ENCODE measurements at regions not wholly inside any gene's neighbourhood (a gene's known extent, or its start where the extent isn't known, plus 50 kb on each side); places are given as distances from the start of the nearest gene placed in this dataset.
A peak's percentile ranks its signal among the peaks of the same experiment; 100 is the strongest.
"Not testable (repeated sequence)": the region's sequence is repeated elsewhere in the genome, so short reads cannot be mapped to it uniquely, and the experiment has no call there.

DNA sequence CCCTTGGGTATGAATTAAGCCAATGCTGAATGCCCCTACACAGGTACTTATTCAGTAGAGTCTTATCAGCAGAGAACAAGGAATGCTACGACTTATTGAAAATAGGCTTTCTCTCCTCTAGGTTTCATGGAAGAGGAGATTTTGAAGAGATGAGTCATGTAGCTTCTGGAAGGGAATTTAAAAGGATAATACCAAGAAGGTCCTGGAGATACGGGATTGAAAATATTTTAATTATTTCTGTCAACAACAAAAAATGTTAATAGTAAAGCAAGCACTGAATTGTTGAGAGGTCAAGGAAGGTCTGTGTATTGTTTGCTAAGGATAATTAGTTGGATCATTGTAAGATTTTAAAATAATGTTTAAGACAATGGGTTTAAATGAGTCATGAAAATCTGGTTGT is 293.0 kb upstream of the SPHKAP start:
- H3K9me3 Mint-ChIP-seq, result peaks cover 0 to 25% (median 10%) of the 10 kb centered on the region in 9 donors
- H3K4me1 Mint-ChIP-seq, result no peaks in the 10 kb centered on the region
- DNase-seq (no peak), ATAC-seq (no peak)
- no peak overlapping the region for H3K4me3 Mint-ChIP-seq
- H3K27ac Mint-ChIP-seq, result no peak overlapping the region
- peaks cover 0 to 8% (median 0%) of the 10 kb centered on the region in 3 donors for H3K36me3 Mint-ChIP-seq
- no peaks in the 10 kb centered on the region for H3K27me3 Mint-ChIP-seq
- POLR2A ChIA-PET, result no interaction called here

DNA sequence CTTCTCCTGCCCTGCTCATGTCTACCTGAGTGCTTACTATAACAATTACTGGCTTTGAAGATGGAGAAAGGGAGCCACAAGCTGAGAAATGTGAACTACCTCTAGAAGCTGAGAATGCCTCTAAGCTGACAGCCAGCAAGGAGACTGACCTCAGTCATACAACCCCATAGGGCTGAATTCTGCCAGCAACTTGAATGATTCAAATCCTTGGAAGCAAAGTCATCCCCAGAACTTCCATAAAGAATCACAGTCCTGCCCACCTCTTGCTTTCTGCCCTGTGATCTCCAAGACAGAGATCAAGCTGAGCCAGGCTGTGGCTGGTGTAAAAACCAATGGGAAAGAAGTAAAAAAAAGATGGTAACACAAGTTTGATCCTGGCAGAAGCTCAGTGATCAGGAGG is 288.2 kb upstream of the SPHKAP start:
- H3K4me1 Mint-ChIP-seq, result no peaks in the 10 kb centered on the region
- peaks cover 0 to 12% (median 0%) of the 10 kb centered on the region in 3 donors for H3K36me3 Mint-ChIP-seq
- H3K27ac Mint-ChIP-seq, result no peak overlapping the region
- peaks cover 0 to 18% (median 12%) of the 10 kb centered on the region in 9 donors for H3K9me3 Mint-ChIP-seq
- ATAC-seq (no peak), DNase-seq (no peak)
- H3K27me3 Mint-ChIP-seq, result no peaks in the 10 kb centered on the region
- H3K4me3 Mint-ChIP-seq, result no peak overlapping the region
- POLR2A ChIA-PET, result no interaction called here

DNA sequence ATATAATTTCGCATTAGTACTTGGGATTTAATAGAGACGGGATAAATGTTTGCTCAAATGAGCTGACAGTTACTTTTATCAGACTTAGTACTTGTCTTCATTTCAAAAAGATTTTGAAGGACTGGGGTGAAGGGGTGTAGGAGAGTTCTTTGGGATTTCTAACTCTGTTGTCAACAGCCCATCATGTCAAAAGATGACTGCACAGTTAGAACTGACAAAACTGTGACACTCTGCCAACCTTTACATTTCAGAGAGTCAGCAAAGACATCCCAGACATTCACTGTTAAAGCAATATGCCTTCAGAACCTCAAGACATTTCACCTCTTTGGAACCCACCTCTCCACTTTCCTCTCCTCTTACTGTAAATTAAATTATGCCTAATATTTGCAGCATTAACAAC is 285.4 kb upstream of the SPHKAP start:
- no peak for ATAC-seq
- POLR2A ChIA-PET, result no interaction called here

DNA sequence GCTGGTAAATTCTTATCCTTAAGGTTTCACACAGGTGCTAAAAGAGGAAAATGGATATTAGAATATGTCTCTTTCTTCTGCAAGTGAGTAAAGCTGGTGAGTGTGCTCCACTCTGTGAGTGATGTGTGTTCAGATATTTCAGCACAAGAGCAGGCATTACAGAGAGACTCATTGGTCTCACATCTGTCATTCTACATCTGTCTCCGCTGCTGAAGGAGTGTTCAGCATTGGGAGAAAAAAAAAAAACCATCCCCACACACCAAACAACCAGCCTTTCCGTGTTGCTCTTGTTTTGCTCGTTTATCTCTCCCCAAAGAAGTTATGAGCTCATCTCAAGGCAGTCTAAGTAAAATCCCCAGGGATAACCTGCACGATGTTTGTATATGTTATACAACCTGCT is 283.9 kb upstream of the SPHKAP start:
- Mint-ChIP-seq H3K36me3 (peaks cover 0 to 6% (median 0%) of the 10 kb centered on the region in 3 donors), H3K9me3 (peaks cover 0 to 14% (median 9%) of the 10 kb centered on the region in 9 donors), H3K27me3 (no peaks in the 10 kb centered on the region), H3K27ac (no peak overlapping the region), H3K4me1 (no peaks in the 10 kb centered on the region), H3K4me3 (no peak overlapping the region)
- POLR2A ChIA-PET, result no interaction called here
- ATAC-seq, result no peak
- DNase-seq, result no peak

More for the DNA sequence above, 285.4 kb upstream of the SPHKAP start:
- Mint-ChIP-seq H3K4me1 (no peaks in the 10 kb centered on the region), H3K9me3 (peaks cover 0 to 19% (median 12%) of the 10 kb centered on the region in 9 donors), H3K36me3 (peaks cover 0 to 12% (median 0%) of the 10 kb centered on the region in 3 donors), H3K4me3 (no peak overlapping the region), H3K27ac (no peak overlapping the region), H3K27me3 (no peaks in the 10 kb centered on the region)
- DNase-seq, result no peak

DNA sequence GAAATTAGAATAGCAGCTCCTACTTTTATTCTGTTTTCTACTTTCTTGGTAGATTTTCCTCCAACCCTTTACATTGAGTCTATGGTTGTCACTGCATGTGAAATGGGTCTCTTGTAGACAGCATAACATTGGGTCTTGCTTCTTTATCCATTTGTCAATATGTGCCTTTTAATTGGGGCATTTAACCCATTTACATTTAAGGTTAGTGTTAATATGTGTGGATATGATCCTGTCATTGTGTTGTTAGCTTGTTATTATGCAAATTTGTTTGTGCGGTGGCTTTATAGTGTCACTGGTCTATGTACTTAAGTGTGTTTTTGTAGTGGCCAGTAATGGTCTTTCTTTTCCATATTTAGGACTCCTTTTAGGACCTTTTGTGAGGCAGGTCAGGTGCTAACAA is 276.9 kb upstream of the SPHKAP start:
- DNase-seq (no peak), ATAC-seq (no peak)
- Mint-ChIP-seq H3K4me1 (no peaks in the 10 kb centered on the region), H3K9me3 (peaks cover 19 to 68% (median 41%) of the 10 kb centered on the region in 9 donors), H3K4me3 (no peak overlapping the region), H3K36me3 (peaks cover 0 to 28% (median 0%) of the 10 kb centered on the region in 3 donors), H3K27me3 (no peaks in the 10 kb centered on the region), H3K27ac (no peak overlapping the region)
- POLR2A ChIA-PET, result no interaction called here

DNA sequence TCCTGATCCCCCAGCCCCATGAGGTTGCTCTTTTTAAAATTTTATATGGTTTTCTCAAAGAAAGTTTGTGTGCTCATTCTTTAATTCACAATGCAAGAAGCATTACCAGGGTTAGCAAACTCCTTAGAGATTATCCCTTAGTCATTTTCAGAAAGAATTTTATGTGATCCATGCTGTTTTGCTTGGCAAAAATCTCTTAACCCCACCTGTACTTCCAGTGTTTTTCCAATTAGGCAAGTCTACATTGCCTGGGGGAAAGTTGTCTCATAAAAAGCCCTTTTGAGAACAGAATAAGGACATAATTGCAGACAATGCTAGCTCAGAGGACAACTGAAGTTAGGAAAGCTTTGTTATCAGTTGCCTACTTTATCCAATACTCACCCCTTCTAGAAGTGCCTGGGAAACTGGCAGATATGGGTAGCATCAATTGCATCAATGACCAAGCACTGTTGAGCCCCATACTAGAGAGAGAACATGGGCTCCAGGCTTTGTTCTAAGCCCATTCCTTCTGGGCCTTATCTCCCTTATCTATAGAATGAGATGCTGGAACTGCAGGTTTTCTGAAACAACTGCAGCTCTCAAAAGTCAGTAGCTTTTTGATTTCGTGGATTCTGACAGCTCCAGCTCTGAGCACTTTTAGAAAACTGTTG is 265.9 kb upstream of the SPHKAP start:
- Mint-ChIP-seq H3K9me3 (peaks cover 0 to 12% (median 3%) of the 10 kb centered on the region in 9 donors), H3K4me1 (no peaks in the 10 kb centered on the region), H3K27ac (no peak overlapping the region), H3K27me3 (no peaks in the 10 kb centered on the region), H3K36me3 (no peaks in the 10 kb centered on the region), H3K4me3 (no peak overlapping the region)
- ATAC-seq, result no peak
- POLR2A ChIA-PET, result no interaction called here
- DNase-seq, result no peak

DNA sequence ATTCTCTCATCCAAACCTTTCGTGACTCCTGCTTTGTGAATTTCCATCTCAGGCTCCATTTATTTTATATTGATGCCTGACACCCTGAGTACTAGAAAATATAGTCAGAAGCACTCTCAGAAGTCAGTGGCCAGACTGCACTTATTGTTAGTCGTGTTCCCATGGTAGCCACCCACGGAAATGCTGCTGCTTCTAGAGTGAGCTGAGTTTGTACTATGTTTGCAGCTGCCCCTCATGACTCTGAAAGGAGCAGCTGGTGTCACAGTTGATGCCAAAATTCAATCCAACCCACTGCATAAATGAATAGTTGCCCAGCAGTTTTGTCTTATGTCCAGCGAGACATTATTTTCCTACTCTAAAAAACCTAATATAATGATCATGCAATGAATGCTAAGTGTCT is 265.2 kb upstream of the SPHKAP start:
- Mint-ChIP-seq H3K4me1 (no peaks in the 10 kb centered on the region), H3K27me3 (no peaks in the 10 kb centered on the region), H3K9me3 (peaks cover 0 to 12% (median 3%) of the 10 kb centered on the region in 9 donors), H3K27ac (no peak overlapping the region), H3K36me3 (no peaks in the 10 kb centered on the region), H3K4me3 (no peak overlapping the region)
- no peak for DNase-seq
- ATAC-seq, result no peak
- POLR2A ChIA-PET, result no interaction called here

DNA sequence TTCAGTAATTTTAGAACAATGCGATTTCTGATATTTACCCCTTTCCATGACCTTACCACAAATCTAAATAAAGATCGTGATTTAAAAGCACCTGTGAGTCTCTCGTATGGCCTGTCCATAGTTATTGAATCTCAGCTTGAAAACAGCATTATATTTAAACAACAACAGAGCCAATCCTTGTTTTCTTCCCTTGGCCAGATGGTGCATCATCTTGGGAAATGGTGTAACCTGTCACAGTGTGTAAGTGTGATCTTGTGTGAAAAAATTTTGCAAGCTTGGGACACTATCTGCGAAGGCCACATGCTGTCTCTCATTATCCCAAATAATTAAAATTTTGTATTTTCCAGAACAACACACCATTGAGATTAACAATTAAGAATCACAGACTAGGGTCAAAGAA is 262.7 kb upstream of the SPHKAP start:
- no peak overlapping the region for H3K27ac Mint-ChIP-seq
- H3K4me1 Mint-ChIP-seq, result no peaks in the 10 kb centered on the region
- POLR2A ChIA-PET, result no interaction called here
- peaks cover 0 to 13% (median 3%) of the 10 kb centered on the region in 9 donors for H3K9me3 Mint-ChIP-seq
- ATAC-seq (no peak), DNase-seq (no peak)
- H3K4me3 Mint-ChIP-seq, result no peak overlapping the region
- H3K27me3 Mint-ChIP-seq, result no peaks in the 10 kb centered on the region
- no peaks in the 10 kb centered on the region for H3K36me3 Mint-ChIP-seq

DNA sequence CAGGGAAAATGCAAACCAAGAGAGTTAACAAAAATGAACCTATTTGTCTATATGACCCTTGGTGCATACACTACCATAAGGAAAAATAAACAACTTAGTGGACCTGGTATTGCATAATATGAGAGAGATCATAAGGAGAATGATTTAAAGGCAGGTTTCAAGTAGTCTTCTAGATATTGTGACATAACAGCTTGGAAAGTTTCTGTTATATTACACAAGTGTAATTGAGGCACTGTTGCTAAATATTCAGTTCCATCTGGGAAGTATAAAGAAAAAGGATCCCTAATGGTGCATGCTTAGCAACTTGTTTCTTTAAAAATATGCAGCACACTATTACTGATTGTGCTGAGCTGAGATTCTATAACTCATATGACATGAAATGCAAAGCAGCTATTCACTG is 252.2 kb upstream of the SPHKAP start:
- H3K9me3 Mint-ChIP-seq, result peaks cover 2 to 27% (median 6%) of the 10 kb centered on the region in 9 donors

DNA sequence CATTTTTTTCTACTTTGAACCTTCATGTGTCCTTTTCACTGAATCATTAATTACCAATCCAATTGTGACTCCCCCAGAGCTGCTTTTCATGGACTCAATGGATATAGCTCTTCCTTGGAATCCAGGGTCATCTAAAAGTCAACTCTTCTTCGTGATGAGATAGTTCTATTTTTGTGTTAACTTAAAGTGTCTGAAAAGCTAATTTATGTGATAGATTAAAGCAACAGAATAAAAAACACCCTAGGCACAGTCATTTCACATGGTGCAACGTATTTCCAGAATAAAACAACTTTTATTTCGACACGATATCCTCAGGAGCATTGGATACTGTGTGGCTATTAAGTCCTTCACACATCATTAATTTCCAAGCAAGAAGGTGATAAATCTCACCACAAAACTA is 250.6 kb upstream of the SPHKAP start:
- Mint-ChIP-seq H3K4me1 (no peaks in the 10 kb centered on the region), H3K27ac (no peak overlapping the region), H3K4me3 (no peak overlapping the region), H3K9me3 (peaks cover 0 to 44% (median 11%) of the 10 kb centered on the region in 9 donors), H3K27me3 (no peaks in the 10 kb centered on the region), H3K36me3 (peaks cover 0 to 6% (median 0%) of the 10 kb centered on the region in 3 donors)
- no peak for ATAC-seq
- POLR2A ChIA-PET, result no interaction called here
- no peak for DNase-seq

More for the DNA sequence above, 252.2 kb upstream of the SPHKAP start:
- Mint-ChIP-seq H3K4me1 (no peaks in the 10 kb centered on the region), H3K36me3 (peaks cover 0 to 6% (median 0%) of the 10 kb centered on the region in 3 donors), H3K27me3 (no peaks in the 10 kb centered on the region), H3K27ac (no peak overlapping the region), H3K4me3 (no peak overlapping the region)
- ATAC-seq (no peak), DNase-seq (no peak)
- POLR2A ChIA-PET, result no interaction called here

DNA sequence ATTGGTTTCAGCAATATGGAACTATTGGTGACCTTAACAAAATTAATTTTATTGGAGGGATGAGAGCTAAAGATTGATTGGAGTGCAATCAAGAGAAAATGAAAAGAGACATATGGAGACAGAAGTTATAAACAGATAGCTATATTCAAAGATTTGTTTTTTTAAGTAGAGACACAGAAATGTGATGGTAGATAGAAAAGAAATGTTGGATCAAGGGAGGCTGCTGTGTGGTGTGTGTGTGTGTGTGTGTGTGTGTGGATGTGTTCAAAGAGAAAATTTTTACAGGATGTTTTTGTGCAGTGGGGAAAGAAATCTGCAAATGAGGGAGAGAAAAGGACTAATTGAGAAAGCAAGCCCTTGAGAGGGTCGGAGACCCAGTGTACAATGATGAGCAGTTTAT is 249.5 kb upstream of the SPHKAP start:
- Mint-ChIP-seq H3K4me1 (no peaks in the 10 kb centered on the region), H3K9me3 (peaks cover 0 to 46% (median 15%) of the 10 kb centered on the region in 9 donors), H3K27me3 (no peaks in the 10 kb centered on the region), H3K36me3 (peaks cover 0 to 6% (median 0%) of the 10 kb centered on the region in 3 donors), H3K4me3 (no peak overlapping the region), H3K27ac (no peak overlapping the region)
- ATAC-seq, result no peak
- POLR2A ChIA-PET, result no interaction called here
- DNase-seq, result no peak

DNA sequence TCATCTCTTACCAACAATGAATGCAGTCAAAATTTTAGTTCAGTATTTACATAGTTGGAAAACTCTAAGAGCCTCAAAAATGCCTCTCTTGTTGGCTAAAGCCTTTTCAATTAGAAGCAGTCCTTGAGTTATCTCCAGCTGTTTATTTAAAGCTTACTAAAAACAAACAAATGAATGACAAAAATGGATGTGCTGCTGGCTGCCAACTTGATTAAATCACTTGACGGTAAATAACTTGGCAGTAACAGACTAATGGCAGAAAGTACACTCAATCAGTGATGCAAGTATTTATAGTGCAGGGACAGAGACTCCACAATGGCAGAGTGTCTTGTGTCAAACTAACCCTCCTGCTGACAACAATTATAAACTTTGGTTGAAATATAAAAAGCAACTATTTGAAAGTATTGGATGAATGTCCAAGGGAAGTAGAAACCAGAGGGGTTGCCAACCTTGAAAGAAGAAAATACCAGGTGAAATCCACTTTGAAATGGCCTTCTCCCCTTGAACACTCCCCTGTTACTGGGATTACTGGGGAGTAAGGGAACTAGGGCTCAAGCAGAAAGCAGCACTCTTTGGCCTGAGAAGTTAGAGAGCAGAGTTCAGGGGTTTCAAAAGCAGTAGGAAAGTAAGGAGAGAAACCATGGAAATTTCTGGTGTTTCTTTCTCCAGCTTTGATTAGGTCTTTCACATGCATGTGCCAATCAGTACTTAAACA is 245.2 kb upstream of the SPHKAP start:
- DNase-seq (no peak), ATAC-seq (no peak)
- Mint-ChIP-seq H3K36me3 (peaks cover 0 to 6% (median 0%) of the 10 kb centered on the region in 3 donors), H3K27me3 (no peaks in the 10 kb centered on the region), H3K27ac (no peak overlapping the region), H3K9me3 (peaks cover 0 to 44% (median 16%) of the 10 kb centered on the region in 9 donors), H3K4me1 (no peaks in the 10 kb centered on the region), H3K4me3 (no peak overlapping the region)
- POLR2A ChIA-PET, result no interaction called here

DNA sequence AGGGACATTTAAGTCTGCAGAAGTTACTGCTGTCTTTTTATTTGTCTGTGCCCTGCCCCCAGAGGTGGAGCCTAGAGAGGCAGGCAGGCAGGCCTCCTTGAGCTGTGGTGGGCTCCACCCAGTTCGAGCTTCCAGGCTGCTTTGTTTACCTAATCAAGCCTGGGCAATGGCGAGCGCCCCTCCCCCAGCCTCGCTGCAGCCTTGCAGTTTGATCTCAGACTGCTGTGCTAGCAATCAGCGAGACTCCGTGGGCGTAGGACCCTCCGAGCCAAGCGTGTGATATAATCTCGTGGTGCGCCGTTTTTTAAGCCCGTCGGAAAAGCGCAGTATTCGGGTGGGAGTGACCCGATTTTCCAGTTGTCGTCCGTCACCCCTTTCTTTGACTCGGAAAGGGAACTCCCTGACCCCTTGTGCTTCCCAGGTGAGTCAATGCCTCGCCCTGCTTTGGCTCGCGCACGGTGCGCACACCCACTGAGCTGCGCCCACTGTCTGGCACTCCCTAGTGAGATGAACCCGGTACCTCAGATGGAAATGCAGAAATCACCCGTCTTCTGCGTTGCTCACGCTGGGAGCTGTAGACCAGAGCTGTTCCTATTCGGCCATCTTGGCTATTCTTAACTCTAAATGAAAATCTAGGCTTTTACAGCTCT is 244.0 kb upstream of the SPHKAP start:
- H3K36me3 Mint-ChIP-seq, H3K27me3 Mint-ChIP-seq, H3K4me1 Mint-ChIP-seq, ATAC-seq, H3K4me3 Mint-ChIP-seq, H3K27ac Mint-ChIP-seq, POLR2A ChIA-PET: not testable (repeated sequence)
- H3K9me3 Mint-ChIP-seq, result peaks cover 0 to 41% (median 12%) of the 10 kb centered on the region in 9 donors
- DNase-seq, result peak in 1 of 10 donors; percentile 0
